ENCODE measurements at regions not wholly inside any gene's neighbourhood (a gene's known extent, or its start where the extent isn't known, plus 50 kb on each side); places are given as distances from the start of the nearest gene placed in this dataset.
"Not testable (repeated sequence)": the region's sequence is repeated elsewhere in the genome, so short reads cannot be mapped to it uniquely, and the experiment has no call there.

DNA sequence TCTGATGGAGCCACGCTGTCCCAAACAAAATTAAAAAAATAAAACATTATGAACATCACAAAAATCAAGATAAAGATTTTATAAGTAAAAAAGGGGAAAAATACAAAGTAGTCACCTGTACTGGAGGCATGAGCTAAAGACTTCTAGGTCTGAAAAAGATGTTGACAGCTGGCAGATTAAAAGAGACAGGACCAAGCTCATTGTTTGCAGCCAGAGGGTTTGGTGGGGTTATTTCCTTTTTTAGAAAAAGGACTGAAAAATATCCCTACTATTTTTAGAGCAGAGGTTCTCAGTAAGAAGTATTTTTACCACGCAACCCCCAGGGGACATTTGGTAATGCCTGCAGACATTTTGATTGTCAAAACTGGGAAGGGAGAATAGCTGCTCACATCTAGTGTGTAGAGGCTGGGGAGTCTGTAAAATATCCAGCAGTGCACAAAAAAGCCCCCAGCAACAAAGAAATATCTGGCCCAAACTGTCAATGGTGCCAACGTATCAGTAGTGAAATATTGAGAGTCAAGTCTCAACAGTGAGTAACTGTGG, 353.4 kb downstream of the TLE1 start:
- no peak for DNase-seq

DNA sequence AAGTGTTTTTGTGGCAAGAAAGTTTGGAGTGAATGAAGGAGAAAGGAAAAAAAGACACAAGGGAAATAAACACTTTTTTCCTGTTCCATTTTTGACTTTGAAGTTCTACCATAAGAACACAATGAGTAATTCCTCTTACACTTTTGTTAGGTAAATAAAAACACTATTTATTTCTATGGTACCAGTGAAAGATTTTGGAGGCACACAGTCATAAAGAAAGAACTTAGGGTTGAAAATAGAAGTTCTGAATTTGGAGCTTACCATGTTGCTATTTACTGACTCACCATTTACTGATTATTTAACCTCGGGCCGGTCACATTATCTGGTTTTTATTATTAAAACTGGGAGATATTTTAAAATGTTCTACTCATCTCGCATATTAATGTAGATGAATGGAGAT, 367.8 kb downstream of the TLE1 start:
- no peak for DNase-seq

DNA sequence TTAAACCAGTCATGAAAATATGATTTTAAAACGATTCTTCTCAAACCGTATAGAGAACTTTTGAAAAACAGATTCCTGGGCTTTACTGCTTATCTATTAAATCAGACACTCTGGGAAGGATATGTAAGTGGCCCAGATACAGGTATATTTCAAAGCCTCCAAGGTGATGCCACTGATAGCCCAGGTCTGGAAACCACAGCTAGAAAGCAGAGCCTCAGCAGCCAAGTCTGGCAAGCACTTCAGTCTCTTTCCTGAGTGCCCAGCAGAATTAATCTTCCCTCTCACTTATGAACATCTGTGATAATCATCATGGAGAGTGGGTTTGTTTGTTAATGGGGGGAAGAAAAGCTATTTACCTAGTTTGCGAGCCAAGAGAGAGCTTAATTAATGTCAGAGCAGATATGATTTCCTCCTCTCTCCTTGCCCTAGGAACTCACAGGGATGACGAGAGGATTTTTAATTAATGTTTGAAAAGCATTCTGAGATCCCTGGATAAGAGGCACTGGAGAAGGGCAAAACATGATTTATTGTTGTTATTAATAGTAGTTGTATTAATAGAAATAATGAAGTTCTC, 368.4 kb downstream of the TLE1 start:
- DNase-seq: no peak

DNA sequence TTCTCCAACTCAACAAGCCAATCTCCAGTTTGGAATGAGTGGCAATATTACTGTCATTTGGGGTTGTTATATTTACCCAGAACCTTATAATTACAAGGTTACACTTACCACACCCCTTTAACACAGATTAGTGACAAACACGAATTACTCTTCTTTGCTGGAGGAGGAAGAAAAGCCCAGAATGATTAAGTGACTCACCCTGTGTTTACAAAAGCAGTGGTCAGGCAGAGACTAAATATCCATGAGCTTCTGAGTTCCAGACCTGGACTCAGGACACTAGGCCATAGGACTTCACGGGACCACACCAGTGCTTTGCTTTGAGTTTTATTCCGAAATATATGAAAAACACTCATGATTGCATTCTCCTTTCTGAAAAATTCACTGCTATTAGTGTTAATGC, 370.8 kb downstream of the TLE1 start:
- no peak for DNase-seq

DNA sequence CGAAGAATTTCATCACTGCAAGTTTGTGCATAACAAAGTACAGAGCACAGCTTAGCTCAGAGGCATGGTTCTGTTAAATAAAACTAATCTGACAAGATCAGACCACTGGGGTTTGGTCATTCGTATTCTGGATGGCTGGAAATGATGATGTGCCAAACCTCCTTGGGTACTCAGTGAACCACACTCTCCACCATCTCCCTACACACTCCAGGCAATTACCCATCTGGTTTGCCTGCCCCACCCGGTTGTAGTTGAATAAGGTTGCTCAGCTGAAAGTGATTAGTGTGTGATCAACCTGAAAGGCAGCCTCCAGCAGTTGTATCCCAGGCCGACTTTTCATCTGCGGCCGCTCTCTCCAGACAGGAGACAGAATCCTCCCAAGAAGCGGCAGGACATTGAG, 371.4 kb downstream of the TLE1 start:
- no peak for DNase-seq

DNA sequence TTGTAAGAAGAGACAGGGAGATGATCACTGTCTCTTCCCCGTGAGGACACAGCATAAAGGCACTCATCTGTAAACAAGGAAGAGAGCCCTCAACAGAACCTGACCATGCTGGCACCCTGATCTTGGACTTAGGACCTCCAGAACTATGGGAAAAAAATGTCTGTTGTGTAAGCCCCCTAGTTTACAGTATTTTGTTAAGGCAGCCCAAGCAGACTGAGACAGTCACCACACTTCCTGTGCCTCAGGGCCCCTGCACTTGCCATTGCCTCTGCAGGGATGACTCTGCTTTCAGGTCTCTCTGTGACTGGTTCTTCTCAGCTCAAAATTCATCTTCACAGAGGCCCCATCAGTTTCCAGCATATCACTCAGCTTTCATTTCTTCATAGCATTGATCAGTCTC, 372.1 kb downstream of the TLE1 start:
- DNase-seq: no peak

DNA sequence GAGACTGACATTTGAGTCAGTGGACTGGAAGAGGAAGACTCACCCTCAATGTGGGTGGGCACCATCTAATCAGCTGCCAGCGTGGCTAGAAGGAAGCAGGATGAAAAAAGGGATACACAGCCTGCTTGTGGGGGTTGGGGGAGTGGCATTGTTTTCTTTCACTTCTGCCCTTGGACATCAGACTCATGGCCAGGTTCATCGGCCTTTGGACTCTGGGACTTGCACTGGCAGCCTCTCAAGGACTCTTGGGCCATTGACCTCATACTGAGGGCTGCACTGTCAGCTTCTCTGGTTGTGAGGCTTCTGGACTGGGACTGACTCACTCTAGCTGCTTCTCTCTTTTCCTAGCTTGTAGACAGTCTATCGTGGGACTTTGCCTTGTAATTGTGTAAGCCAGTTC, 374.9 kb downstream of the TLE1 start:
- DNase-seq: no peak

DNA sequence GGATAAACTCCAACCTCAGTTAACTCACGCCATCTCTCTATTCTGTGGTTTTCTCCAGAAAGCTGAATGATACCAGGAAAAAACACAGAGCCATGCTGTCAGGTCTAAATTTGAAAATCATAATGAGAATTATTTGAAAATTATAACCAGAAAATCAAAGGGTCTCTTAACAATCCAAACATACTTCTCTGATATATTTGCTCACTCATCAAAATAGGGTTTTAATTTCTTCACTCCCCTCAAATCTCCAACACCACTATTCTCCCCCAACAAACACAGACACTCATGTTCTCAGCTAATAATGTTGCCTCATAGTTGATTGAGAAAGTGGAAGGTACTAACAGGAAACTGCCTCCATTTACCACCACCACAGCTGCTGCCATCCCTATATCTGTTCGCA, 375.5 kb downstream of the TLE1 start:
- no peak for DNase-seq

DNA sequence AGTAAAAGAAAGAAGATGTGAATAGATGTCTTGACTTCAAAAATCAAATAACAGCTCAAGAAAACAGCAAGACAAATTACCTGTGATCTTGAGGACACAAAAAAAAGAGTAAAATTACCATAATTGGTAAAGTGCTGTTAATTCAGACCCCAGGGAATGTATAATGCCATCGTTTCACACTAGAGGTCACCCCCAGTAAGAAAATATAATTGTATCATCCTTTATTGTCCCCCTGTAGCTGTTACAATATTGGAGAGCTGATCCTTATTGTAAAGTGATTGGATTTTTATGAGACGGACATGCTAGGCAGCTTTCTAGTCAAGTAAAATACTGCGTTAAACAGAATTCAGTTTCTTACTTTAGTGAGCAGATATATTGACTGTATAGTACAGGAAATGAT, 377.0 kb downstream of the TLE1 start:
- no peak for DNase-seq

DNA sequence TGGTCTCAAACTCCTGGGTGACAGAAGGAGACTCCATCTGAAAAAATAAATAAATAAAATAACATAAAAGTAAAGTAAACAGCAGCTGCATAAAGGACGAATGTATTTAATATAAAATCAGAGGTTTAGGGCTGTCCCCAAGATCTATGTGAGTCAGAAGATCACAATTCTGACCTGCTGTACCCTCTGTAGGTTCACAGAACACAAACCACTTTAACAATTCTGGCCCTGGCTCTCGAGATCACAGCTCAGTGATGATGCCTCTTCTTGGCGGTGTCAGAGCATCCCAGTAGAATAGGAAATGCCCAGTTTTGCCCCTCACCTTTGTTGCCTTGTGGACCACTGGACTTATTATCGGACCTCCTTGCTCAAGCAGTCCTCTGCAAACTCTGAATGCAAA, 380.9 kb downstream of the TLE1 start:
- no peak for DNase-seq

DNA sequence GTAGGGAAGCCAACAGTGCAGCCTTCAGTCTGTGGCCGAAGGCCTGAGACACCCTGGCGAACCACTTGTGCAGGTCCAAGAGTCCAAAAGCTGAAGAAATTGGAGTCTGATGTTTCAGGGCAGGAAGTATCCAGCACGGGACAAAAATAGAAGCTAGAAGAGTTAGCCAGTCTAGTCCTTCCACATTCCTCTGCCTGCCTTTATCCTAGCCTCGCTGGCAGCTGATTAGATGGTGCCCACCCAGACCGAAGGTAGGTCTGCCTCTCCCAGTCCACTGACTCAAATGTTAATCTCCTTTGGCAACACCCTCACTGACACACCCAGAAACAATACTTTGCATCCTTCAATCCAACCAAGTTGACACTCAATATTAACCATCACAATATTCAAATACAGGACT, 381.6 kb downstream of the TLE1 start:
- not testable (repeated sequence) for DNase-seq

DNA sequence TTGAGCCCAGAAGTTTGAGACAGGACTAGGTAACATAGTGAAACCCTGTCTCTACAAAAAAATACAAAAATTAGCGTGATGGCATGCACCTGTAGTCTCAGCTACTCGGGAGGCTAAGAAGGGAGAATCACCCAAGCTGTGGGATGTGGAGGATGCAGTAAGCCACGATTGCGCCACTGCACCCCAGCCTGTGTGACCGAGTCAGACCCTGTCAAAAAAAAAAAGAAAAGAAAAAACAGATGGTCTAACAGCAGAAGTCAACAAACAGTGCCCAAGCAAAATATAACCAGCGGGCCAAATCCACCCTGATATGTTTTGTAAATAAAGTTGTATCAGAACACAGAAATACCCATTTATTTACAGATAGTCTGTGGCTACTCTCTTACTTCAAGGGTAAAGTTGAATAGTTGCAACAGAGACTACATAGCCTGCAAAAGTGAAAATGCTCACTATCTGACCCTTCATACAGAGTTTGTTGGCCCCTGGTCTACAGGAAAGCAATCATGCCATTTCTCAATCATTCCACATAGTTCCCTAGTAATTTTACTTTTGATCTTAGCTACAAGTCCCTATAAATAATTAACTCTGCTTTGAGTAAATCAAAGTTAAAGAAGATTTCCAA, 383.7 kb downstream of the TLE1 start:
- DNase-seq: no peak

DNA sequence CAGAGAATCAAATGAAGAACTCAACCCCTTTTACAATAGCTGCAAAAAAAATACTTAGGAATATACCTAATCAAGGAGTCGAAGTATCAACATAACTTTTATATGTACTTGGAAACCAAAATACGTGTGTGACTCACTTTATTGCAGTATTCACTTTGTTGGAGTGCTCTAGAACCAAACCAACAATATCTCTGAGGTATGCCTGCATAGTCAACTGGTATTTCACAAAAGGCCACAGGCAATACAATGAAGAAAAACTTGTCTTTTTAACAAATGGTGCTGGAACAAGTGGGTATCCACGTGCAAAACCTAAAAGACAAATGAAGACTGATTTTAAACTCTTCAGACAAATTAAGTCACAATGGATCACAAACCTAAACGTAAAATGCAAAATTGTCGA, 385.7 kb downstream of the TLE1 start:
- no peak for DNase-seq

DNA sequence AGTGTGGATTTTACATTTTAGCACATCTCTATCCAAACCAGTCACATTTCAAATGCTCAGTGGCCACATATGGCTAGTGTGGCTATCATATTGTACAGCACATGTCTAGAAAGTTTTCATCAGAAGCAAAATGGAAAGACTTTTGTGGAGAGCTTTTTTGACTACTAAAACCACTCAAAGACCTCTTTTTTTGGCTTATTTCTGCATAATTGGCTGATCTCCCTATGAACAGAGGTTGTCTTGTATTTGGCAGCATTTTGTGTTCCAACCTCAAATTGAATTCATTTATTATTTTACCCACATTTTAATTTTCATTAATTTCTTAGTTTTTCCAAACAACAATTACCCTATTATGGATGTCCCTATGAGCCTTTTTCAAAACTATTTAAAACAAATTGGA, 395.7 kb downstream of the TLE1 start:
- DNase-seq: no peak

DNA sequence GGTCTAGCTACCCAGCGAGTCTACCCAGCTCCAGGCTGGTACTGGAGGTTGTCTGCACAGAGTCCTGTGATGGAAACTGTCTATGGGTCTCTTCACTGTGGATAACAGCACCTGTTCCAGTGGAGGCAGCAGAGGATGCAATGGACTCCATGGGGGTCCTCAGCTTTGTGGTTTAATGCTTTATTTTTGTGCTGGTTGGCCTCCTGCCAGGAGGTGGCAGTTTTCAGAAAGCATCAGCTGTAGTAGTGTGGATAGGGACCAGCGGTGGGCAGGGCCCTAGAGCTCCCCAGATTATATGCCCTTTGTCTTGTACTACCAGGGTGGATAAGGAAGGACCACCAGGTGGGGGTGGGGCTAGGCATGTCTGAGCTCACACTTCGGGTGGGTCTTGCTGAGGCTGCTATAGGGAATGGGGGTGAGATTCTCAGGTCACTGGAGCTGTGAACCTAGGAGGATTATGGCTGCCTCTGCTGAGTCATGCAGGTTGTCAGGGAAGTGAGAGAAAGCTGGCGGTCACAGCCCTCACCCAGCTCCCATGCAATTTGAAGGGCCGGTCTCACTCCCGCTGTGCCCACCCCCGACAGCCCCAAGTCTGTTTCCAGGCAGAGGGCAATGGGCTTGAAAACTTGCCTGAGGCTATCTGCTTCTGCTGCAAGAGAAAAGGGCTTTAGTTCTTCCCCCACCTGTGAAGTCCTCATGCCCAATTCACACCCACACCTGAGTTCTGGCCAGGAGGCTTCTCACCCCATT, 397.1 kb downstream of the TLE1 start:
- DNase-seq: no peak

DNA sequence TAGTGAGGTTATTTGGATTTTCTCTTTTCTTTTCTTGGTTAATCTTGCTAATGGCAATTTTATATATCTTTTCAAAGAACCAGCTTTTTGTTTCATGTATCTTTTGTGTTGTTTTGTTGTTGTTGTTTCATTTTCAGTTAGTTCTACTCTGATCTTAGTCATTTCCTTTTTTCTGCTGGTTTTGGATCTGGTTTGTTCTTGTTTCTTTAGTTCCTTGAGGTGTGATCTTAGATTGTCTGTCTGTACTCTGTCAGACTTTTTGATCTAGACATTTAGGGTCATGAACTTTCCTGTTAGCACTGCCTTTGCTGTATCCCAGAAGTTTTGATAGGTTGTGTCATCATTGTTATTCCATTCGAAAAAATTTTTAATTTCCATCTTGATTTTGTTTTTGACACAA, 399.7 kb downstream of the TLE1 start:
- DNase-seq: no peak

DNA sequence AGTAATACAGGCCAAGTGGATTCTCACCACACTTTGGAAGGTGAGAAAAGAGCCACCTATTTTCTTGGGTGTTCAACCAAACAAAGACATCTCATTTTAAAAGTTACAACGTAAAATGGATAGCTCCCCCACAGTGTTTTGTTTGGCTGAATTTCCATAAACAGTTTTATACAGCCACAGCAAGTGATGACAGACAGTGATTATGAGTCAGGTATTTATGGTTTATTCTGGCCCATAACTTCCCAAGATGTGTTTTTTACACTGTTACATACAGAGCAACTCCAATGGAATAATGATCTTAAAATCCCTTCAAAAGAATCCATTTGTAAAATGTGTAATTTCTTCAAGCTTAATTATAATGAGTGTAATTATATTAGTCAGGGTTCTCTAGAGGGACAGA, 421.3 kb downstream of the TLE1 start:
- DNase-seq: no peak

DNA sequence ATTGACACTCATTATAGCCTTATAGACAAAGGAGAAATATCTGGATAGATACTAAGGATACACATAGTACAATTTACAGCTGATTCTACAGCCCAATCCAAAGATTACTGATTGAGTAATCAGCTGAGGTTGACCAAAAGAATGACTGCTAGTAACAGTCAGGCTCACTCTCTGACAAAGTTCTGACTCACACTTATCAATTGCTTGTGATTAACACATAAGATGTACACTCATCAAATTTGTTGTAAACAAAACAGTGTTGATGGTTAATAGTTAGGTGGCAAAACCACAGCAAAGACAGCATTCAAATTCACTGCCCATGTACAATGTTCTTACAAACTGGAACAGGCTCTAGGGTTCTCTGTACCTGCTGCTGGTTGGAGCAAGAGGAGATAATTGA, 422.7 kb downstream of the TLE1 start:
- no peak for DNase-seq

DNA sequence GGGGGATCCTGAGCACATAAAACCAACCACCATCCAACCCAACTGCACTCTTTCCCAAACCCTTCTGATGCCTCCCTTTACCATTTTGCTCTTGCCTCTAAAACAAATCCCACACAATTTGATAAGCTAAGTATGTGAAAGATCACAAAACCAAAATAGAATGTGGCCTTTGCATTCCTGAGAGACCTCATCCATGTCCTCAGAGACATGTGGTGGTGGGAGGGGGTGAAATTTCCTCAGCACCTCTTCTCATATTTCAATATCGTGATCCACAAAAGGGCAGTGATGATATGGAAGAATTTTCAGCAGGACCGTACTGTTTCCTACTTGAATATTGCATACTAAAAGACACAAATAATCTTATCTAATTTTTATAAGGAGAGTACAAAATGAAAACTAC, 423.3 kb downstream of the TLE1 start:
- no peak for DNase-seq

DNA sequence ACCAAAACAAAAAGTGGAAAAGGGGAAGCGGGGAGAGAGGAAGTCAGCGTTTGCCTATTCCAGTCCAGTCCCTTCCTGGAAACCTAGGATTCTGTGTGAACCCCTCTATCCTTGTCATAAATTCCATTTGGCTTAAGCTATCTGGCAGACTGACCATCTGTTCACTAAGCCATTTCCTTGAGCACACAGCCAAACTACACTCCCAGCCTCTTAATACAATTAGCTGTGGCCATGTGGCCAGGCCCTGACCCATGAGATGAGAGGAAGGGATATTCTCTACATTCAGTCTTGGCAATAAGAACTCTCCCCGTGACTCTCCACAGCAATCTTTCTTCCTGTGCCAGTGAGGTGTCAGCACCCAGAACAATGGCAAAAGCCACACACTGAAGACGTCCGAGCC, 424.8 kb downstream of the TLE1 start:
- no peak for DNase-seq

DNA sequence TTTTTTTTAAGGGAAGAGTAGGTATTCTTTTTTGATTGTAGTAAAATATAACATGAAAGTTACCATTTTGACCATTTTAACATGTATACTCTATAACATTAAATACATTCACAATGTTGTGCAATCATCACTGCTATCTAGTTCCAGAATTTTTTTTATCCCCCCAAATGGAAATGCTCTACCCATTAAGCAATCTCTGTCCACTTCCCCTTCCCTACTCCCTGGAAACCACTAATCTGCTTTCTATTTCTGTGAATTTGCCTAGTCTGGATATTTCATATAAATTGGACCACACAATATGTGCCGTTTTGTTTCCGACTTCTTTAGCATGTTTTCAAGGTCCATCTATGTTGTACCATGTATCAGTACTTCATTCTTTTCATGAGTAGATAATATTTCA, 429.5 kb downstream of the TLE1 start:
- no peak for DNase-seq

DNA sequence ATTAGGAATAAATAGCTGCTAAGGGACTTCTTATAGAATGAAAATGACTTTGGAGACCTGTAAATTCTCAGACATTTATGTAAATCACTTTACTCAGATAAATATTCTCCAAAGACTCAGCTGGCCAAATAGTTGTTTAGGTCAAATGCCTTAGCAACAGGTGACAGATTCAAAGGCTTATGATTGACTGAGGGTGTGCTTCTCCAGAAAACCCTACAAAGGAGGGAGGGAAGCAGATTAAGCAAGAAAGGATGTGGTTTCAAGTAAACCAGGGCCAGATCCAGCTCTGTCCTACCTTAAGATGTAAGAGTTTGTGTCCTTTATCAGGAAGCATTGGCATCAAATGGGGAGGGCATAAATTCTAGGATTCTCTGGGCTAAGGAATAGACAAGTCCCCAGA, 433.0 kb downstream of the TLE1 start:
- no peak for DNase-seq

DNA sequence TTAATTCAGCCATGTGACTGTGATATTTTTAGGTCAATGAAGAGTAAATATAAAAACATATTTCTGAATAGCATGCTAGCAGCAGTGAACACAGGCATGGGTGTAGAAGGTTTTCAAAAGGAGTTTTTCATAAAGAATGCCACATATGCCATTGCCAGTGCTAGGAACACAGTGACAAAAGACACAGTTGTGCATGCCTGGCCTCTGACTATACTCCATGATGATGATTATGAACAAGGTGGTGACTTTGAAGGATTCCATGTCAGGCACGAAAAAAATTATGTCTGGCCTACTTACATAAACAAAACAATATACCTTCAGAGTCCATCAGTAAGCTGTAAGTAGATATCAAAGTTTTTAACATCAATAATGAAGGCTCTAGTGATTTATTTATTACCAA, 438.7 kb downstream of the TLE1 start:
- DNase-seq: no peak

DNA sequence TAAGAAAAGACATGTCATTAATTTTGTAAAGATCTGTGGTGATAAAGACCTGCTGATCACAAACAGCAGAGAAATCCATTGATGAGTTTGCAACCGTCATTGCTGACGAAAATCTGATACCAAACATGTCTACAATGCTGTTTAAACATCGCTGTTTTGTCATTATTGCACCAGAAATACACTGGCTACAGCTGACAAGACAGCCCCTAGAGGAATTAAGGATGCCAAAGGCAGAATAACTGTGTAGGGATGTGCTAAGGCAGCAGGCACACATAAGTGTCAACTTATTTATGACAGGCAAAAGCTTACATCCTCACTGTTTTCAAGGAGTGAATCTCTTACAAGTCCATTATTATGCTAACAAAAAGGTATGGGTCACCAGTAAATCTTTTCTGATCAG, 439.3 kb downstream of the TLE1 start:
- no peak for DNase-seq
